ENCODE measurements at regions not wholly inside any gene's neighbourhood (a gene's known extent, or its start where the extent isn't known, plus 50 kb on each side); places are given as distances from the start of the nearest gene placed in this dataset.

DNA sequence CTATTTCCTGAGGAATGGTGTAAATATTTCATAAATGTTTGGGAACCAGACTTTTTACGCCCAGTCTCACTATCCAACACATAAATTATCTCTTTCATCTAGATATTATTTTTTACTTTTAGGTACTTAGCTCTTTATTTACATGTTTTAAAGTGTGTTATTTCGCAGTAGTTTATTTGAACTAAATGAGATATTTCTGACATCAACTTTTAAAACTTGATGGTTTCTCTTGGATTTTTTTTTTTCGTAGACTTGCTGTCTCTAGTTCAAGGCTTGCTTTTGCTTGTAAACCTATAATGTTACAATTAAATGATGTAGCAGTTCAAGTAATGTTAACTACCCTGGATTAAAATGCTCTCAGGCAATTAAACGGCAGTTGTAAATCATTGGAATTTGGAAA is 241.7 kb upstream of the PDE3A start:
- peaks cover 0 to 62% (median 23%) of the 10 kb centered on the region in 4 donors for H3K4me1 ChIP-seq
- intact Hi-C loops (cut with DNase I): loop anchor here (10.0 kb wide), 1 partner anchor 238 kb away; the partner anchor contains the start of gene PDE3A
- no peak overlapping the region for H3K4me3 ChIP-seq
- TF ChIP-seq POLR2A (IDR thresholded peaks at IDR 0.05) (no peak), POLR2AphosphoS5 (IDR thresholded peaks at IDR 0.05) (no peak), EP300 (IDR thresholded peaks at IDR 0.05) (no peak)
- TF ChIP-seq, protein P1, sequence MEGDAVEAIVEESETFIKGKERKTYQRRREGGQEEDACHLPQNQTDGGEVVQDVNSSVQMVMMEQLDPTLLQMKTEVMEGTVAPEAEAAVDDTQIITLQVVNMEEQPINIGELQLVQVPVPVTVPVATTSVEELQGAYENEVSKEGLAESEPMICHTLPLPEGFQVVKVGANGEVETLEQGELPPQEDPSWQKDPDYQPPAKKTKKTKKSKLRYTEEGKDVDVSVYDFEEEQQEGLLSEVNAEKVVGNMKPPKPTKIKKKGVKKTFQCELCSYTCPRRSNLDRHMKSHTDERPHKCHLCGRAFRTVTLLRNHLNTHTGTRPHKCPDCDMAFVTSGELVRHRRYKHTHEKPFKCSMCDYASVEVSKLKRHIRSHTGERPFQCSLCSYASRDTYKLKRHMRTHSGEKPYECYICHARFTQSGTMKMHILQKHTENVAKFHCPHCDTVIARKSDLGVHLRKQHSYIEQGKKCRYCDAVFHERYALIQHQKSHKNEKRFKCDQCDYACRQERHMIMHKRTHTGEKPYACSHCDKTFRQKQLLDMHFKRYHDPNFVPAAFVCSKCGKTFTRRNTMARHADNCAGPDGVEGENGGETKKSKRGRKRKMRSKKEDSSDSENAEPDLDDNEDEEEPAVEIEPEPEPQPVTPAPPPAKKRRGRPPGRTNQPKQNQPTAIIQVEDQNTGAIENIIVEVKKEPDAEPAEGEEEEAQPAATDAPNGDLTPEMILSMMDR (IDR thresholded peaks at IDR 0.05): no peak
- peak overlapping the region in 2 of 4 donors; percentile 37 to 49 for H3K27ac ChIP-seq
- 78 to 87% methylated on average over 4 of the region's 4 CpGs for WGBS, 2 donors
- H3K9me3 ChIP-seq: no peaks in the 10 kb centered on the region
- H3K27me3 ChIP-seq: no peaks in the 10 kb centered on the region
- no peaks in the 10 kb centered on the region for H3K36me3 ChIP-seq
- no peak for DNase-seq

- intact Hi-C loops (cut with DNase I): loop anchor here (10.0 kb wide), 1 partner anchor 237 kb away; the partner anchor contains the start of gene PDE3A
- no peak for DNase-seq
- WGBS, 2 donors: 85% methylated on average over 2 of the region's 2 CpGs
- Histone ChIP-seq H3K4me3 (no peak overlapping the region), H3K36me3 (no peaks in the 10 kb centered on the region), H3K27me3 (no peaks in the 10 kb centered on the region), H3K4me1 (peaks cover 0 to 57% (median 23%) of the 10 kb centered on the region in 4 donors), H3K27ac (no peak overlapping the region), H3K9me3 (no peaks in the 10 kb centered on the region)
- no peak for TF ChIP-seq EP300 (IDR thresholded peaks at IDR 0.05)
- TF ChIP-seq, protein P1 (IDR thresholded peaks at IDR 0.05): no peak
- TF ChIP-seq POLR2AphosphoS5 (IDR thresholded peaks at IDR 0.05): no peak
- TF ChIP-seq POLR2A (IDR thresholded peaks at IDR 0.05): no peak
These were observed 240.9 kb upstream of the PDE3A start for GRCh38 chr12:20127413-20127812.

GRCh38 chr12:20128928-20129327 is 239.4 kb upstream of the PDE3A start:
- peak overlapping the region in 1 of 4 donors; percentile 29 for H3K27ac ChIP-seq
- intact Hi-C loops (cut with DNase I): loop anchor here (10.0 kb wide), 1 partner anchor 236 kb away; the partner anchor contains the start of gene PDE3A
- no peaks in the 10 kb centered on the region for H3K36me3 ChIP-seq
- no peak for DNase-seq
- H3K9me3 ChIP-seq: no peaks in the 10 kb centered on the region
- H3K4me3 ChIP-seq: no peak overlapping the region
- no peaks in the 10 kb centered on the region for H3K27me3 ChIP-seq
- peaks cover 0 to 47% (median 20%) of the 10 kb centered on the region in 4 donors for H3K4me1 ChIP-seq
- no peak for TF ChIP-seq POLR2AphosphoS5 (IDR thresholded peaks at IDR 0.05)
- no peak for TF ChIP-seq EP300 (IDR thresholded peaks at IDR 0.05)
- TF ChIP-seq, protein P1 (IDR thresholded peaks at IDR 0.05): no peak
- TF ChIP-seq POLR2A (IDR thresholded peaks at IDR 0.05): no peak

DNA sequence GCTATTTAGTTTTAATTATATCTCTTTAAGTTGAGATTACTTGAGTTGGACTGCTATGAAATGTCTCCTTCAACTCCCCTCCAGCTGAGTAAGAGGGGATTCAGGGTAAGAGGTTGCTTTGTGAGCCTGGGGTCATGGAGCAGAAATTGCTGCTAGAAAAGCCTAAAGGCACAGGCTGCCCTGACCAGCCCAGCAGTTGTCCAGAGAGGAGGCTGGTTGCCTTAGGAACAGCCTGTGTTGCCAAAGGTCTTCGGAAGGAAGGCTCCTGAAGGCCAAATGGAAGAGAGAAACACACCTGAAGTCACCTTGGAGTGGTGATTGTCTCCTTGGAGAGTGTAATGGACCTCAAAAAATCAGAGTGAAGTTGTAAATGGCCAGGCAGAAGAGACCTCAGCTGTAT is 235.5 kb upstream of the PDE3A start:
- no peaks in the 10 kb centered on the region for H3K9me3 ChIP-seq
- TF ChIP-seq EP300 (IDR thresholded peaks at IDR 0.05) (no peak), POLR2AphosphoS5 (IDR thresholded peaks at IDR 0.05) (no peak), POLR2A (IDR thresholded peaks at IDR 0.05) (no peak)
- no peak overlapping the region for H3K27ac ChIP-seq
- H3K4me1 ChIP-seq: peaks cover 0 to 25% (median 11%) of the 10 kb centered on the region in 4 donors
- WGBS, 2 donors: 83 to 89% methylated on average over 1 of the region's 1 CpG
- DNase-seq: no peak
- no peaks in the 10 kb centered on the region for H3K27me3 ChIP-seq
- H3K4me3 ChIP-seq: no peak overlapping the region
- no peaks in the 10 kb centered on the region for H3K36me3 ChIP-seq
- intact Hi-C loops (cut with DNase I): no loop called here

GRCh38 chr12:20134652-20135051 is 233.7 kb upstream of the PDE3A start:
- intact Hi-C loops (cut with DNase I): no loop called here
- Histone ChIP-seq H3K36me3 (no peaks in the 10 kb centered on the region), H3K27me3 (no peaks in the 10 kb centered on the region), H3K4me1 (peaks cover 0 to 14% (median 5%) of the 10 kb centered on the region in 4 donors), H3K4me3 (no peak overlapping the region), H3K27ac (no peak overlapping the region), H3K9me3 (no peaks in the 10 kb centered on the region)
- TF ChIP-seq POLR2AphosphoS5 (IDR thresholded peaks at IDR 0.05): no peak
- TF ChIP-seq EP300 (IDR thresholded peaks at IDR 0.05): no peak
- 58 to 83% methylated on average over 3 of the region's 3 CpGs for WGBS, 2 donors
- DNase-seq: no peak

GRCh38 chr12:20140751-20141150 is 227.6 kb upstream of the PDE3A start:
- no peak overlapping the region for H3K27ac ChIP-seq
- peaks cover 0 to 14% (median 12%) of the 10 kb centered on the region in 4 donors for H3K4me1 ChIP-seq
- WGBS, 2 donors: 62 to 89% methylated on average over 3 of the region's 3 CpGs
- TF ChIP-seq, protein P1 (IDR thresholded peaks at IDR 0.05): no peak
- TF ChIP-seq POLR2AphosphoS5 (IDR thresholded peaks at IDR 0.05) (no peak), POLR2A (IDR thresholded peaks at IDR 0.05) (no peak), EP300 (IDR thresholded peaks at IDR 0.05) (no peak)
- H3K27me3 ChIP-seq: no peaks in the 10 kb centered on the region
- intact Hi-C loops (cut with DNase I): loop anchor here (10.0 kb wide), 1 partner anchor 124 kb away; no protein-coding TSS in a partner anchor
- no peak overlapping the region for H3K4me3 ChIP-seq
- no peak for DNase-seq
- no peaks in the 10 kb centered on the region for H3K36me3 ChIP-seq
- H3K9me3 ChIP-seq: no peaks in the 10 kb centered on the region

Data from sigmoid colon (tissue), 6 donors.